ENCODE measurements at regions not wholly inside any gene's neighbourhood (a gene's known extent, or its start where the extent isn't known, plus 50 kb on each side); places are given as distances from the start of the nearest gene placed in this dataset.
"Not testable (repeated sequence)": the region's sequence is repeated elsewhere in the genome, so short reads cannot be mapped to it uniquely, and the experiment has no call there.

DNA sequence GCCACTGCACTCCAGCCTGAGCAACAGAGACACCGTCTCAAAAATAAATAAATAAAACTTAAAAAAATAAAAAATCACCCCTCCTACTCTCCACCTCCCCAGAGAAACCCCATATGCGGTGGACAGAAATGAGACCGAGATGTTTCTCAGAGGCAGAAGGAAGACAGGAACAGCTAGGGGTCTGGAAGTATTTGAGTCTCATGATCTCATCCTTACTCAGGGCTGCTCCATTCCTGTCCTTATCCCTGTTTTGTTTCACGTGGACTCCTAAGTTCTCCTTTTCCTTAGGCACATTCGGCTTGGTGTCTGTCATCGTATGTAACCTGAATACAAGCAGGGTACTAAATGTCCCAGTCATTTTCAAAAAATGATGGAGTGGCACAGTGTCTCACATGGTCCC, 76.1 kb downstream of the C9orf50 start:
- no peak for DNase-seq

GRCh38 chr9:129542741-129543140, 78.2 kb downstream of the C9orf50 start:
- no peak for DNase-seq

DNA sequence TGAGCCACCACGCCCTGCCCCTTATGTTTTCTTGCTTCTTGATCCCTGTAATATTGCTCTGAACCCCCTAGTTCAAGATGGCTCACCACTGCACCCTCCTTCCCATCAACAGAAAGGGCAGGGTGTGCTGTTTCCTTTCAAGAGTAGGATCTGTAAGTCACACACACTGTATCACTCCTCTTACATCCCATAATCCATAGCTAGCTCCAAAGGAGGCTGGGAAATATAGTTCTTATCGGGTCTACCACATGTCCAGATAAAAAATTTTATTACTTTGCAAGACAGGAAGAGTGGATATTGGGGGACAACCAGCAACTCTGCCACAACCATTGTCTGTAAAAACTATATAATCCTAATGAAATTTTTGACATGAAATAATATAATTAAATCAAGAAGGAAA, 79.6 kb downstream of the C9orf50 start:
- no peak for DNase-seq

DNA sequence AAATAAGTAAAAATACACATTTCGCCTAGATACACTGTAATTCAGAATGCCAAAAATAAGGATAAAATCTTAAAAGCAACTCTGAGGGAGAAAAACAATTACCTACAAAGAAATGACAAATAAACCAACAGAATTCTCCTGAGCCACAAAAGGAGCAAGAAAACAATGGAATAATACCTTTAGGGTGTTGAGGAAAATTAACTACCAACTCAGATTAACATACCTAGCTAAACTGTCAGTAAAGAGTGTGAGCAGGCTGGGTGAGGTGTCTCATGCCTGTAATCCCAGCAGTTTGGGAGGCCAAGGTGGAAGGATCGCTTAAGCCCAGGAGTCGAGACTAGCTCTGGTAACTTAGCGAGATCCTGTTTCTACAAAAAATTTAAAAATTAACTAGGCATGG, 81.5 kb downstream of the C9orf50 start:
- DNase-seq = no peak

DNA sequence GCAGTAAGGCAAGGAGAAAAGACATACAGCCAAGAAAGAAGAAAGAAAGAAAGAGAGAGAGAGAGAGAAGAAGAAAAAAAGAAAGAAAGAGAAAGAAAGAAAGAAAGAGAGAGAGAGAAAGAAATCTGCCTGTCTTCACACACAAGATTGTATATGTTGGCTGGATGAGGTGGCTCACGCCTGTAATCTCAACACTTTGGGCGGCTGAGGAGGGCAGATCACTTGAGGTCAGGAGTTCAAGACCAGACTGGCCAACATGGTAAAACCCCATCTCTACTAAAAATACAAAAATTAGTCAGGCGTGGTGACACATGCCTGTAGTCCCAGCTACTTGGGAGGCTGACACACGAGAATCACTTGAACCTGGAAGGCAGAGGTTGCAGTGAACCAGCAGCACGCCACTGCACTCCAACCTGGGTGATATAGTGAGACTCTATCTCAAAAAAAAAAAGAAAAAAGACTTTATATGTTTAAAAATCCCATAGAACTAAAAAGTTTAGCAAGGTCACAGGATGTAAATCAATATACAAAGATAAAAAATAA, 89.0 kb downstream of the C9orf50 start:
- DNase-seq = not testable (repeated sequence)

DNA sequence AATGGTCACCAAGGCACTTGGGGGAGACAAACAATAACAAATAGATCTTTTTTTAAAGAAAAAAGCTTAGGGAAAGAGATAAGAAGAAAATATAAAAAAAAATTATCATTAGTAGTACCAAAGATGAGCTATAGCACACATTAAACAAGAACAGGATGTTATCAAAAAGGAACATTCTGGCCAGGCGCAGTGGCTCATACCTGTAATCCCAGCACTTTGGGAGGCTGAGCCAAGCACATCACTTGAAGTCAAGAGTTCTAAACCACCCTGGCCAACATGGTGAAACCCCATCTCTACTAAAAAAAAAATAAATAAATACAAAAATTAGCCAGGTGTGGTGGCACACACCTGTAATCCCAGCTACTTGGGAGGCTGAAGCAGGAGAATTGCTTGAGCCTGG, 92.9 kb downstream of the C9orf50 start:
- not testable (repeated sequence) for DNase-seq

- no peak for DNase-seq
Observed at GRCh38 chr9:129525656-129526196, 95.2 kb downstream of the C9orf50 start.

- no peak for DNase-seq
Observed at GRCh38 chr9:129524582-129525270, 96.2 kb downstream of the C9orf50 start.

DNA sequence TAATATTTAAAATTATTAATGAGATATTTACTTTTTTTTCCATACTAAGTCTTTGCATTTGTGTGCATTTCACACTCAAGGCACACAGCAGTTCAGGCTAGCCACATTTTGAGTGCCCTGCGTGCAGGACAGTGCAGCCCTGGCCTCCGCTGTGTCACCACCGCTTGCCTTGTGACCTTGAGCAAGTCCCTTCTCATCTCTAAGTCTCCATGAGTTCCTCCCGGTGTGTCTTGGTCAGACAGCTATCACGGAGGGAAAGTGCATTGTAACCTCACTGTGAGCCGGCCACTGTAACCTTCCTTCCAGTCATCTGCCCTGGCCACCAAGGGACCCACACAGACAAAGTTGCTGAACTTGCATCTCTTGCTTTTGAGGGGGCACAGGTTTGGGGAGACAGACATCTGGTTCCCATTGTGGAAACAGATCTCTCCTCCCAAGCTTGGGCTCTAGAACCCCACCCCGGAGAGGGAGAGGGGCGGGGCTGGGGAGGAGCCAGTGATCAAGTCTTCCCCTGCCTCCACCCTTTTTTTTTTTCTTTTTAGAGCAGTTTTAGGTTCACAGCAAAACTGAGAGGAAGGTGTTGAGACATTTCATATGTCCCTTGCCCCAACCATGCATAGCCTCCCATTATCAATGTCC, 96.8 kb downstream of the C9orf50 start:
- DNase-seq = no peak

GRCh38 chr9:129522351-129522750, 98.5 kb downstream of the C9orf50 start:
- DNase-seq = no peak

- DNase-seq = no peak
Observed at GRCh38 chr9:129520082-129520481, 100.8 kb downstream of the C9orf50 start.

DNA sequence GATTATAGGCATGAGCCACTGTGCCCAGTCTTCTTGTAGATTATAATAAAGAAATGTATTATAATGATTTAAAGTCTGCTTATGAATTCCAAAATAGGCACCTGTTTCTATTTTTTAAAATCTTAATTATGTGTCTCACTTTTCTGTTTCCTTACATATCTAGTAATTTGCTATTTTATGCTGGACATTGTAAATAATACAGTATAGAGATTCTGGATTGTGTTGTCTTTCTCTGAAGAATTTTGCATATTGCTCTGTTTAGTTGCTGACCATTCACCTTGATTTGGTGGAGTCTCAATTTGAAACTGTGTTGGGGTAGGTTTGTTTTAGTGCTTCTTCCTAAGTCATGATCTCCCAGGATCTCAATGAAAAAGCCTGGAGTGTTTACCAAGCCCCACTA, 102.8 kb downstream of the C9orf50 start:
- no peak for DNase-seq

DNA sequence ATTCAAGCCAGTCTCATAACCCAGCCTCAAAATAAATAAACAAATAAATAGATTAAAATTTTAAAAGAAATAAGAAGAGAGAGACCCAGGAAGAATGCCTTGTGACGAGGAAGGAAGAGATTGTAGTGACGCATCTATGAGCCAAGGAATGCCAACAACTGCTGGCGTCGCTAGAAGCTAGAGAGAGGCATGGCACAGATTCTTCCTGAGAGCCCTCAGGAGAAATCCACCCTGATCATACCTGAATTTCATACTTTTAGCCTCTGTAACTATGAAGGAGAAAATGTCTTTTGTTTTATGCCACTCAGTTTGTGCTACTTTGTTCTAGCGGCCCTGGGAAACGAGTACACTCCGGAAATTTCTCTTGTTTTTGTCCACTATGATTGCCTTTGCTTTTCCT, 103.9 kb downstream of the C9orf50 start:
- no peak for DNase-seq

DNA sequence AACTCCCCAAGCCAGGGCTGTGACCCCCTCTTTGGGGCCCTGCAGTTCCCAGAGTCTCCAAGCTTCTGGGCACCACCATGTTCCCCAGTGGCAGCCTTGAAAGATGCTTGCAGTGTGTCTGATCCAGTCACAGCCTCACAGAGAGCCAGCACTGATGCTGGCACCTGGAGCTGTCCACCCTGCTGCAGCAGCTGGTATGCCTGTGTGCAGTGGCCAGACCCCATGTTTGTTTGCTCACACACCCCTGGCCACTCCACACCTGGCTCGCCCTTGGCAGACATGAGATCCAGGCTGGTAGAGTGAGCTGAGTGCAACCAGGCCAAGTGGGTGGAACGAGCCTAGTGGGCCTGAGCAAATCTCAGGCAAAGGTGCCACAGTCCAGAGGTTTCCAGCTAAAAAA, 106.0 kb downstream of the C9orf50 start:
- no peak for DNase-seq

- no peak for DNase-seq
Observed at GRCh38 chr9:129514497-129514867, 106.4 kb downstream of the C9orf50 start.

GRCh38 chr9:129513856-129514496, 106.9 kb downstream of the C9orf50 start:
- DNase-seq = no peak

GRCh38 chr9:129513282-129513681, 107.6 kb downstream of the C9orf50 start:
- DNase-seq = no peak

GRCh38 chr9:129511285-129511900, 109.5 kb downstream of the C9orf50 start:
- no peak for DNase-seq

DNA sequence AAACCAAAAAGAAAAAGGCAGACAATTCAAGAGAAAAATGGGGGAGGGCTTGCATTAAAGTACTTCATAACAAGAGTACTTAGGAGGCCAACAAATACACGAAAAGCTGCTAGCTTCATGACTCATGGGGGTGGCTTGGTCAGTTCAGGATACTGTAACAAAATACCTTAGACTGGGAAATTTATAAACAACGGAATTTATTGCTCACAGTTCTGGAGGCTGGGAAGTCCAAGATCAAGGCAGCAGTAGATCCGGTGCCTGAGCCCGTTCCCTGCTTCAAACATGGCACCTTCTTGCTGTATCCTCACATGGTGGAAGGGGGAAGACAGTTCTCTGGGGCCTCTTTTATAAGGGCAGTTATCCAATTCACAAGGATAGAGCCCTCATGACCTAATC, 111.4 kb downstream of the C9orf50 start:
- peak; percentile 27 for DNase-seq

DNA sequence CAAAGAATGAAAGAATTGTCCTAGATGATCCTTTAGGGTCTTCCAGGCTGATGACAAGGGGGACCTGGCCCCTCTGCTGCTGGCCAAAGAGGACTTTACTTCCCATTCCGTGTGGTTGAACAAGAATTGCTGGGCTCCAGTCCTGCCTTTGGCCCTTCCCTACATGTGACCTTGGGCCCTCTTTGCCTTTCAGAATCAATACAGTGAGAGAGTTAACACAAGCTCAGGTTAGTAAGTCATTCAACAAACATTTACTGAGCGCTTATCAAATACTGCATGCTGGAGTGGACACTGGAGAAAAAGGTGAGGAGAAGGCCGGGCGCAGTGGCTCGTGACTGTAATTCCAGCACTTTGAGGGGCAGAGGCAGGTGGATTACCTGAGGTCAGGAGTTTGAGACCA, 113.1 kb downstream of the C9orf50 start:
- DNase-seq = no peak

DNA sequence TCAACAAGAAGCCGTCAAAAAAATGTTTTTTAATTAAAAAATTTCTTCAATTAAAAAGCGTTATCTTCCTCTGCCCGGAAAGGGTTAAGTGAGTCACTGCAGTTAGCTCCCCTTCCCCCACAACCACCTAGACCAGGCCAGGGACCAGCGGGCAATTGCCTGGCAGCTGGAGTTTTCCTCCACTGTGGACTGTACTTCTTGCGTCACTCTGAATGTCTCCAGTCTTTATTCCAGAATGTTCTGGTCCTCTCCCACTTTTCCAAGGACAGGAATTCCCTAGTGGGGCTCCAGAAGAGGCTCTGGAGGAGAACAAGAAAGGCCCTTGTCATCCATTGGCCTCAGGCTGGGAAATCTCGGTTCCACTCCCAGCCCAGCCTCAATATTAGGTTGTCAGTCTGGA, 114.0 kb downstream of the C9orf50 start:
- DNase-seq = no peak

DNA sequence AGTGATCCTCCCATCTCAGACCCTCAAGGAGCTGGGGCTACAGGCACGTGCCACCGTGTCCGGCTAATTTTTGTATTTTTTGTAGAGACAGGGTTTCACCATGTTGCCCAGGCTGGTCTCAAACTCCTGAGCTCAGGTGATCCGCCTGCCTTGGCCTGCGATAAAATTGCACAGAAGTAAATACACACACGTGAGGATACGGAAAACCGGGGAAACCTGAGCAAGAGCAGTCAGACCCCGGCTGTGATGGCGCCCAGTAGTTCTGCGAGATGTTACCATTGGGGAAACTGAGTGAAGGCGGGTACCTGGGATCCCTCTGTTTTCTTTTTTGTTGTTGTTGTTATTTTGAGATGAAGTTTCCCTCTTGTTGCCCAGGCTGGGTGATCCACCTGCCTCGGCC, 114.9 kb downstream of the C9orf50 start:
- no peak for DNase-seq

DNA sequence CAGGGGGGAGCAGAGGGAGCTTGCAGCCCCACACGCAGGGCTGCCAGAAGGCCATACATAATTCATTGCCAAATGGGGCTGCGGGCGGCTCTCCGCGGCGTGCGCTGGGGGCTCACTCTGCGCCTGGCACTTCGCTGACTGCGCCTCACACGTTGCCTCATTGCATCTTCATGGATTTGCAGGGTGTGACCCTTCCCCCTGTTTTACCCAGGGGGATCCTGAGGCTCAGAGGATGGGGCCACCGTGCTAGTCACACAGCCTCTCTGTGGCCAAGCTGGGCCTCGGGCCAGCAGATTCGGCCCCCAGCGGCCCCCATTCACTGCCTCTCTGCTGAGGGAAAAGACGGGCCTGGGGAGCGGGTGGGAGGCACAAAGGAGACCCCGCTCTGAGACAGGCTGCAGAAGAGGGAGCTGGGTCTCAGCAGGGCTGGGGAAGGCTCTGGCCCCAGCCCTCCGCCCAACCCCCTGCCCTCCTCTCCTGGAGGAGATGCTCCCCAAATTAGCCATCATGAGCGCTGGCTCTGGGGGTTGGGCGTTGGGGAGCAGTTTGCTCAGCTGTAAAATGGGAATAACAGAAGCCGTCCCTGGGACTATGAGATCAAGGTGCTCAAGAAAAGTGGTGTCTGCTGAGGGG, 115.5 kb downstream of the C9orf50 start:
- no peak for DNase-seq
